ENCODE measurements at regions not wholly inside any gene's neighbourhood (a gene's known extent, or its start where the extent isn't known, plus 50 kb on each side); places are given as distances from the start of the nearest gene placed in this dataset.

- ATAC-seq (replicated peaks) (no peak), DNase-seq (no peak)
- H3K9me3 Mint-ChIP-seq: peaks cover 8 to 17% of the 10 kb centered on the region in 2 donors
- H3K27ac Mint-ChIP-seq: no peak overlapping the region
- H3K27me3 Mint-ChIP-seq: no peaks in the 10 kb centered on the region
- H3K4me3 Mint-ChIP-seq: no peak overlapping the region
- H3K36me3 Mint-ChIP-seq (ENCODE audit: insufficient read depth): no peaks in the 10 kb centered on the region
- no peaks in the 10 kb centered on the region for H3K4me1 Mint-ChIP-seq (ENCODE audit: low read depth in 2 of 2)
These were observed 310.3 kb downstream of the NOL4 start for GRCh38 chr18:33914399-33914798.

GRCh38 chr18:33906046-33906445 is 318.7 kb downstream of the NOL4 start:
- Mint-ChIP-seq H3K4me1 (ENCODE audit: low read depth in 2 of 2) (no peaks in the 10 kb centered on the region), H3K9me3 (peaks cover 7 to 9% of the 10 kb centered on the region in 2 donors)
- ATAC-seq (replicated peaks): no peak

DNA sequence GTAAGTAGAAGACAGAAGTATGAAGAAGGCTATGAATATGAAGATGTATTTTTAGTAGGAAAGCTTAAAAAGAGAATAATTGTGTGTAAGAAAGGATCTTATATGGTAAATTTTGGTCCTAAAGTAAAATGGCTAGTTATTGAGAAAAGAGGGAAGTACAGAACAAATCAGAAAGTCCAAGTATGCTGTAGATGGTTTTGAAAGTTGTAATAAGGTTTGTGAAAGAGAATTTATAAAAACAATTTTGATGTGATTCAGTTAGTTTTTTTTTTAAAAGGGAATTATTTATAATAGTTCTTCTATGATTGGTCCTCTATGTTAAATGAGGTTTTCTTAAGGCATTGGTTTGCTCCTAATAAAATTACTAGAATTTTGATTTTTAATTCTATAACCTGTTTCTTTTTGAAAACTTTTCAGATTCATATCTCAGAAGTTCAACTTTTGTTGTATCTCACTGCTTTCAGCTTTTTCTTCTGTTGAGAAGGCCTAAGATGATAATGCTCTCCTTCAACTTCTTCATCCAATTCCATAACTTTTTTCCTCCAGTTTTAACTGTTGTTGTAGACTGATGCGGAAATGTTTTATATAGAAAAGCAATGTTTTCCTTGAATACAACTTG is 322.7 kb downstream of the NOL4 start:
- H3K4me3 Mint-ChIP-seq: no peak overlapping the region
- no peak for ATAC-seq (replicated peaks)
- H3K27me3 Mint-ChIP-seq: no peaks in the 10 kb centered on the region
- H3K36me3 Mint-ChIP-seq (ENCODE audit: insufficient read depth): no peaks in the 10 kb centered on the region
- no peak for DNase-seq
- H3K9me3 Mint-ChIP-seq: peaks cover 12 to 18% of the 10 kb centered on the region in 2 donors
- no peaks in the 10 kb centered on the region for H3K4me1 Mint-ChIP-seq (ENCODE audit: low read depth in 2 of 2)
- H3K27ac Mint-ChIP-seq: no peak overlapping the region

More at GRCh38 chr18:33906046-33906445, 318.7 kb downstream of the NOL4 start:
- no peak for DNase-seq
- Mint-ChIP-seq H3K36me3 (ENCODE audit: insufficient read depth) (no peaks in the 10 kb centered on the region), H3K27me3 (no peaks in the 10 kb centered on the region), H3K27ac (no peak overlapping the region), H3K4me3 (no peak overlapping the region)

DNA sequence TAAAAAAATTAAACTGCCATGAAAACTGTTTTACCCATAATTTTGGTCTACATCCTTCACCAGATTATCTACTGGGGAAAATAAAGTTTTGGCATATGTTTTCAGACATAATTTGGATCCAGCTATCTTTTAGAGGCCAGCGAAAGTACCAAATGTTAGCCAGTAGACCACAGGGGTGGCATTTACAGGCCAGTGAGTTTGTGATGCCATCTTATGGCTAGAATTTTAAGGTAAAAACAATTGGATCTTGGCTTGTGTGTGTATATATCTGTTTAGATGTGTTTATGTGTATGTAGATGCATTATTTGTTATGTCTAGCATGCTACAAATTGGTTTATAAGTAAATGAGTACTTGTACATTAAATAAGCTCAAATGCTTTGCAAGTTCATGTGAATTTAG is 322.6 kb downstream of the ASXL3 start:
- Mint-ChIP-seq H3K36me3 (ENCODE audit: insufficient read depth) (no peaks in the 10 kb centered on the region), H3K9me3 (peaks cover 11 to 16% of the 10 kb centered on the region in 2 donors), H3K4me1 (ENCODE audit: low read depth in 2 of 2) (no peaks in the 10 kb centered on the region), H3K27ac (no peak overlapping the region), H3K27me3 (no peaks in the 10 kb centered on the region), H3K4me3 (no peak overlapping the region)
- DNase-seq (no peak), ATAC-seq (replicated peaks) (no peak)

GRCh38 chr18:33898427-33898826 is 320.4 kb downstream of the ASXL3 start:
- no peak overlapping the region for H3K4me3 Mint-ChIP-seq
- DNase-seq: no peak
- H3K36me3 Mint-ChIP-seq (ENCODE audit: insufficient read depth): no peaks in the 10 kb centered on the region
- peaks cover 10 to 11% of the 10 kb centered on the region in 2 donors for H3K9me3 Mint-ChIP-seq
- H3K27ac Mint-ChIP-seq: no peak overlapping the region
- H3K27me3 Mint-ChIP-seq: no peaks in the 10 kb centered on the region
- H3K4me1 Mint-ChIP-seq (ENCODE audit: low read depth in 2 of 2): no peaks in the 10 kb centered on the region
- ATAC-seq (replicated peaks): no peak

DNA sequence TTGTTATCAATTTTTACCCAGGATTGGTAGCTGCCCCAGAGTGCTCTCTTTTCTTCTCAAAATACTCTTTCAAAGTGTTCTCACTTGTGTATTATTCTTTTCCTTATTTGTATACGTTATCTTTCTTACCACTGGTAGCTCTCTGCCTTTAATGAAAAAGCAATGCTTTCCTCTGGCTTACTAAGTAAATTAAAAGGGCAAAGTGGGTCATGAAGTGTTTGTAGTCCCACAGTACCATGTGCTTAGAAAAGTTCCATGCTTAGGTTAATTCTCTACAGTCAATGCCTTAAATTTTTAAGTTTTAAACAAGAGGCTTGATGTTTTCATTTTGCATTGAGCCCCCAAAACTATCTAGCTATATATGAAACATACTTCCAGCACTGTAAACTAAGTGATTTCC is 300.2 kb downstream of the ASXL3 start:
- peaks cover 4 to 14% of the 10 kb centered on the region in 2 donors for H3K9me3 Mint-ChIP-seq
- H3K36me3 Mint-ChIP-seq (ENCODE audit: insufficient read depth): no peaks in the 10 kb centered on the region
- H3K27me3 Mint-ChIP-seq: no peaks in the 10 kb centered on the region
- no peak for DNase-seq
- H3K4me3 Mint-ChIP-seq: no peak overlapping the region
- no peak for ATAC-seq (replicated peaks)
- H3K27ac Mint-ChIP-seq: no peak overlapping the region
- H3K4me1 Mint-ChIP-seq (ENCODE audit: low read depth in 2 of 2): no peaks in the 10 kb centered on the region

GRCh38 chr18:33875029-33875565 is 297.1 kb downstream of the ASXL3 start:
- no peak overlapping the region for H3K27ac Mint-ChIP-seq
- ATAC-seq (replicated peaks) (no peak), DNase-seq (no peak)
- H3K4me1 Mint-ChIP-seq (ENCODE audit: low read depth in 2 of 2): no peaks in the 10 kb centered on the region
- no peak overlapping the region for H3K4me3 Mint-ChIP-seq
- no peaks in the 10 kb centered on the region for H3K36me3 Mint-ChIP-seq (ENCODE audit: insufficient read depth)
- peaks cover 5 to 13% of the 10 kb centered on the region in 2 donors for H3K9me3 Mint-ChIP-seq
- H3K27me3 Mint-ChIP-seq: no peaks in the 10 kb centered on the region

- Mint-ChIP-seq H3K27me3 (no peaks in the 10 kb centered on the region), H3K36me3 (ENCODE audit: insufficient read depth) (no peaks in the 10 kb centered on the region), H3K9me3 (peaks cover 6 to 13% of the 10 kb centered on the region in 2 donors), H3K27ac (no peak overlapping the region), H3K4me1 (ENCODE audit: low read depth in 2 of 2) (no peaks in the 10 kb centered on the region), H3K4me3 (no peak overlapping the region)
- ATAC-seq (replicated peaks) (no peak), DNase-seq (no peak)
These were observed 295.1 kb downstream of the ASXL3 start for GRCh38 chr18:33873112-33873511.

DNA sequence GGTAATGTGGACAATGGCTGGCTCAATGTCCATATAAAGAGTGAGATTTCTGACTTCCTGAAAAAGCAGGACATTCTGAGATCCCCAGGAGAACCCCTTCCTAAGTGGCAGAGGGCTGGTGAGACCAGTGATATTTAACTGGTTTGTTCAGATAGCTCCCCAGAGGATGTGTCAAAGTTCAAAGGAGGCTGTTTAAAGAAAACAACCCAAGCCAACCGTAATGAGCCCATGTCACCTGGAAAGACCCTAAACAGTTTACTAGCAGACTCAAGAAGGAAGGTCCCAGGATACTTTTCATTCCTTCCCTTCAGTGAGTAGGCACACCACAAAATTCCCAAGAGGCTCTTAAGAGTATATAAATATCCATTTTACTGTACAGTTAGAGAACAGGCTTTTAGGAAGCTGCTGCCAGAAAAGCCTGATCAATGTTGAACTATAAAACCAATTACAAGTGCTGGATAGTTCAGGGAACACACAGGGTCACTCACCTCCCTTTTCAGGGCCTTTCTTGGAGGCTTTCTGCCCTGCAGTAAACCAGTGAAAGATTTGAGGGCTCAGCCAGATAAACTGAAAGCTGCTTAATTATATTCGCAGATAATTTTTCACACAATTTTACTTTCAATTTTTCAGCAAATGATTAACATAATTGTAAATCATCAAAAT is 293.5 kb downstream of the ASXL3 start:
- DNase-seq (no peak), ATAC-seq (replicated peaks) (no peak)
- H3K27ac Mint-ChIP-seq: no peak overlapping the region
- H3K27me3 Mint-ChIP-seq: no peaks in the 10 kb centered on the region
- H3K4me3 Mint-ChIP-seq: no peak overlapping the region
- H3K4me1 Mint-ChIP-seq (ENCODE audit: low read depth in 2 of 2): no peaks in the 10 kb centered on the region
- H3K36me3 Mint-ChIP-seq (ENCODE audit: insufficient read depth): no peaks in the 10 kb centered on the region
- peaks cover 6 to 13% of the 10 kb centered on the region in 2 donors for H3K9me3 Mint-ChIP-seq

- DNase-seq (no peak), ATAC-seq (replicated peaks) (no peak)
- peaks cover 8 to 13% of the 10 kb centered on the region in 2 donors for H3K9me3 Mint-ChIP-seq
- H3K4me3 Mint-ChIP-seq: no peak overlapping the region
- H3K27ac Mint-ChIP-seq: no peak overlapping the region
- H3K27me3 Mint-ChIP-seq: no peaks in the 10 kb centered on the region
- no peaks in the 10 kb centered on the region for H3K4me1 Mint-ChIP-seq (ENCODE audit: low read depth in 2 of 2)
- no peaks in the 10 kb centered on the region for H3K36me3 Mint-ChIP-seq (ENCODE audit: insufficient read depth)
These were observed 292.0 kb downstream of the ASXL3 start for GRCh38 chr18:33870059-33870458.

DNA sequence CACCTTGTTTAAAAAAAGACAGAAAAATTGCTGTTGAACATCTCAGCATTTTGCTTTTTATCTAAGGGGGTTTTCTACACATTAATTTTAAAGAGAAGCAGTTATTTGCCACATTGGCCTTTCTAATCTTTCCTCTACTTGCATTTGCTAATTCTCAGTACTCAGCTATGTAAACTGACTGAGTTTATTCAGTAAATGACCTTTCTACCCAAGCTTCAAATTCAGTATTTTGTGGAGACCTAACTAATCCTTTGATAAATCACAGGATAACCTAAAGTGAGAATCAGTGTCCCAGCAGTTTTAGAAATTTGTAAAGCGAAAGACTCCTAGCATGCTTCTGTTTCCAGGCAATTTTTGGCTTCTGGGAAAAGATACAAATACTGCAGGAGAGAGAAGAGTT is 288.4 kb downstream of the ASXL3 start:
- DNase-seq (no peak), ATAC-seq (replicated peaks) (no peak)
- Mint-ChIP-seq H3K4me1 (ENCODE audit: low read depth in 2 of 2) (no peaks in the 10 kb centered on the region), H3K36me3 (ENCODE audit: insufficient read depth) (no peaks in the 10 kb centered on the region), H3K27ac (no peak overlapping the region), H3K4me3 (no peak overlapping the region), H3K9me3 (peaks cover 0 to 9% of the 10 kb centered on the region in 2 donors), H3K27me3 (no peaks in the 10 kb centered on the region)

GRCh38 chr18:33863912-33864311 is 285.9 kb downstream of the ASXL3 start:
- ATAC-seq (replicated peaks) (no peak), DNase-seq (no peak)
- Mint-ChIP-seq H3K4me1 (ENCODE audit: low read depth in 2 of 2) (no peaks in the 10 kb centered on the region), H3K27ac (no peak overlapping the region), H3K27me3 (no peaks in the 10 kb centered on the region), H3K36me3 (ENCODE audit: insufficient read depth) (no peaks in the 10 kb centered on the region), H3K4me3 (no peak overlapping the region), H3K9me3 (peaks cover 0 to 8% of the 10 kb centered on the region in 2 donors)

- Mint-ChIP-seq H3K4me1 (ENCODE audit: low read depth in 2 of 2) (no peaks in the 10 kb centered on the region), H3K27ac (no peak overlapping the region), H3K9me3 (peaks cover 0 to 4% of the 10 kb centered on the region in 2 donors), H3K27me3 (no peaks in the 10 kb centered on the region), H3K36me3 (ENCODE audit: insufficient read depth) (no peaks in the 10 kb centered on the region), H3K4me3 (no peak overlapping the region)
- DNase-seq: no peak
- no peak for ATAC-seq (replicated peaks)
These were observed 276.8 kb downstream of the ASXL3 start for GRCh38 chr18:33854827-33855139.

GRCh38 chr18:33854086-33854826 is 276.2 kb downstream of the ASXL3 start:
- no peaks in the 10 kb centered on the region for H3K27me3 Mint-ChIP-seq
- H3K4me3 Mint-ChIP-seq: no peak overlapping the region
- H3K36me3 Mint-ChIP-seq (ENCODE audit: insufficient read depth): no peaks in the 10 kb centered on the region
- no peak overlapping the region for H3K27ac Mint-ChIP-seq
- DNase-seq (no peak), ATAC-seq (replicated peaks) (no peak)
- H3K4me1 Mint-ChIP-seq (ENCODE audit: low read depth in 2 of 2): no peaks in the 10 kb centered on the region
- H3K9me3 Mint-ChIP-seq: peaks cover 0 to 4% of the 10 kb centered on the region in 2 donors
